ENCODE measurements at regions not wholly inside any gene's neighbourhood (a gene's known extent, or its start where the extent isn't known, plus 50 kb on each side); places are given as distances from the start of the nearest gene placed in this dataset.

DNA sequence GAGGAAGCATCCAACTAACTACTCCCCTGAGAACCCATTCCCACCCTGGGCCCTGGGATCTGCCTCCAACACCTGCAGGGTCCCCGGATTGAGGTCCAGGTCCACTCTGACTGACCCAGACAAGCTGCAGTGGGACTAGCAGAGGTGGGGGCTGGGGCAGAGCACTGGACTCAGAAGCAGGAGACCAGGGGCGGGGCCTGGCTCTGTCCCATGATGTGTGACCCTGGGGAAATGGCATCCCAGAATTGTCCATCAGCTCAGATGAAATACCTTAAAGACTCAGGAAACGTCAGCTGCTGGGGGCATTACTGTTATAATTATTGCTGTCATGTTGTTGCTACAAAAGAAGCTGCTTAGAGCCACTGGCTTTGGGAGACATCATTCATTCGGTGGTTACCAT lies 202.4 kb downstream of the C9orf50 start:
- DNase-seq (ENCODE audit: low spot score) = no peak
- H3K27ac ChIP-seq = peak overlapping the region; percentile 99
- TF ChIP-seq, protein P1, sequence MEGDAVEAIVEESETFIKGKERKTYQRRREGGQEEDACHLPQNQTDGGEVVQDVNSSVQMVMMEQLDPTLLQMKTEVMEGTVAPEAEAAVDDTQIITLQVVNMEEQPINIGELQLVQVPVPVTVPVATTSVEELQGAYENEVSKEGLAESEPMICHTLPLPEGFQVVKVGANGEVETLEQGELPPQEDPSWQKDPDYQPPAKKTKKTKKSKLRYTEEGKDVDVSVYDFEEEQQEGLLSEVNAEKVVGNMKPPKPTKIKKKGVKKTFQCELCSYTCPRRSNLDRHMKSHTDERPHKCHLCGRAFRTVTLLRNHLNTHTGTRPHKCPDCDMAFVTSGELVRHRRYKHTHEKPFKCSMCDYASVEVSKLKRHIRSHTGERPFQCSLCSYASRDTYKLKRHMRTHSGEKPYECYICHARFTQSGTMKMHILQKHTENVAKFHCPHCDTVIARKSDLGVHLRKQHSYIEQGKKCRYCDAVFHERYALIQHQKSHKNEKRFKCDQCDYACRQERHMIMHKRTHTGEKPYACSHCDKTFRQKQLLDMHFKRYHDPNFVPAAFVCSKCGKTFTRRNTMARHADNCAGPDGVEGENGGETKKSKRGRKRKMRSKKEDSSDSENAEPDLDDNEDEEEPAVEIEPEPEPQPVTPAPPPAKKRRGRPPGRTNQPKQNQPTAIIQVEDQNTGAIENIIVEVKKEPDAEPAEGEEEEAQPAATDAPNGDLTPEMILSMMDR (conservative IDR thresholded peaks at IDR 0.05; ENCODE audit: low read depth) = no peak
- CTCF ChIA-PET = no interaction called here
- POLR2A ChIA-PET (ENCODE audit: low non-redundant PET) = no interaction called here

DNA sequence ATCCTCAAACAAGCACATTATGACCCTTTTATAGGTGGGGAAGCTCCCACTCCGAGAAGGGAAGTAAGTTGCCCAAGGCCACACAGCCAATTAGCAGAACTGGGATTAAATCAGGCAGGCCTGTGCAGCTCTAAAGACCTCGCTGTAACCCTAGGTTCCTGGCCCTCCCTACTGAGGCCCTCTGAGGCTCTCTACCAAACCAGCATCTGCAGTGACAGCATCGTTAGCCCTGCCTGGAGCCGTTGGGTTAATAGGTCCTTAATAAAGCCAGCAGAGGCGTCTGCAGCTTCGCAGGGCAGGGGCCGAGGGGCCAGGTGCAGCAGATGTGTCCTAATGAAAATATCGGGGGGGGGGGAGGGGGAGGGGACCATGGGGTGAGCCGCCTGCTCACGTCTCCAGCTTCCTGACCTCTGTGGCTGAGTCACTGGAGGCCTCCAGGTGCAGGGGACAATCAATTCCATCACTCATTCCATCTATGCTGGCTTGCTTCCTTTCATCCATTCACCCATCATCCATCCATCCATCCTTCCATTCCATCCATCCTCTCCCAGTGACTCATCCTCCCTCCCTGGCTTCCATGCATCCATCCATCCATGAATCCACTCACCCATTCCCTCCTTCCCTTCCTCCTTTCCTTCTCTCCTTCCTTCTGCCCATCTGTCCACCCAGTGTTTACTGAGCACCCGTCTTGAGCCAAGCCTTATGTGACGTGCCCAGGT lies 203.9 kb downstream of the C9orf50 start:
- ChIA-PET POLR2A (ENCODE audit: low non-redundant PET) (no interaction called here), CTCF (interaction anchor here (1.0 kb wide), 1 partner anchor 20 kb away, joined by 3 read pairs; no protein-coding TSS in a partner anchor)
- TF ChIP-seq, protein P1 (conservative IDR thresholded peaks at IDR 0.05; ENCODE audit: low read depth) = no peak
- H3K27ac ChIP-seq = peak overlapping the region; percentile 99
- DNase-seq (ENCODE audit: low spot score) = no peak

DNA sequence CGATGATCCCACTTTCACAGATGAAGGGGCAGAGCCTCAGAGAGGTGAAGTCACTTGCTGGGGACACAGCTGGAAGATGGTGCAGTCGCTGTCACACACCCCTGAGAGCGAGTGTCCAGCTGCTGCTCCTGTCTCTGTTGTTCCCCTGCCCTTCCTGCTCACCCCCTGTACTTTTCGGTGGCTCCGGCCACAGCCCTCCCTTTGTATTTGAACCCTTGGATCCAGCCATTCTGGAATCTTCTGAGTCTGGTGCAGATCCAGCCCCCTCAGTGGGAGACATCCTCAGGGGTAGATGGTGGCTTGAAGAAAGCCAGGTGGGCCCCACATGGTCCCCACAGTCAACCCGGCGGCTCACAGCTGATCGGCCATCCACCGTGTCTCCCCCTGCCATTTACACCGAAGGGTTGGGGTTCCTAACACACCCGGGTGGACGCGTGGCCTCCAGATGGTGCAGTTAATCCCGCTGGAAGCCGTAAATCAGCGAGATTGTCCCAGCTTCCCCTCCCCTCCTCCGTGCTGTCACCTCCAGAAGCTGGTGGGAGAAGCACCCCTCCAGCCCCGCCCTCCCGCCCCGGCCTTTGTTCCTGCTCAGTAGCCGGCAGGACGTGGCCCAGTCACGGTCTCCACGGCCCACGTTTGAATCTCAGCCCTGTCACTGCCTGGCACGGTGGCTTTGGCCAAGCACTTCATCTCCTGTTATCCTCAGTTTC lies 204.8 kb downstream of the C9orf50 start:
- CTCF ChIA-PET = interaction anchor here (1.0 kb wide), 1 partner anchor 21 kb away, joined by 3 read pairs; no protein-coding TSS in a partner anchor
- DNase-seq (ENCODE audit: low spot score) = no peak
- POLR2A ChIA-PET (ENCODE audit: low non-redundant PET) = no interaction called here
- TF ChIP-seq, protein P1 (conservative IDR thresholded peaks at IDR 0.05; ENCODE audit: low read depth) = no peak
- peak overlapping the region; percentile 99 for H3K27ac ChIP-seq

DNA sequence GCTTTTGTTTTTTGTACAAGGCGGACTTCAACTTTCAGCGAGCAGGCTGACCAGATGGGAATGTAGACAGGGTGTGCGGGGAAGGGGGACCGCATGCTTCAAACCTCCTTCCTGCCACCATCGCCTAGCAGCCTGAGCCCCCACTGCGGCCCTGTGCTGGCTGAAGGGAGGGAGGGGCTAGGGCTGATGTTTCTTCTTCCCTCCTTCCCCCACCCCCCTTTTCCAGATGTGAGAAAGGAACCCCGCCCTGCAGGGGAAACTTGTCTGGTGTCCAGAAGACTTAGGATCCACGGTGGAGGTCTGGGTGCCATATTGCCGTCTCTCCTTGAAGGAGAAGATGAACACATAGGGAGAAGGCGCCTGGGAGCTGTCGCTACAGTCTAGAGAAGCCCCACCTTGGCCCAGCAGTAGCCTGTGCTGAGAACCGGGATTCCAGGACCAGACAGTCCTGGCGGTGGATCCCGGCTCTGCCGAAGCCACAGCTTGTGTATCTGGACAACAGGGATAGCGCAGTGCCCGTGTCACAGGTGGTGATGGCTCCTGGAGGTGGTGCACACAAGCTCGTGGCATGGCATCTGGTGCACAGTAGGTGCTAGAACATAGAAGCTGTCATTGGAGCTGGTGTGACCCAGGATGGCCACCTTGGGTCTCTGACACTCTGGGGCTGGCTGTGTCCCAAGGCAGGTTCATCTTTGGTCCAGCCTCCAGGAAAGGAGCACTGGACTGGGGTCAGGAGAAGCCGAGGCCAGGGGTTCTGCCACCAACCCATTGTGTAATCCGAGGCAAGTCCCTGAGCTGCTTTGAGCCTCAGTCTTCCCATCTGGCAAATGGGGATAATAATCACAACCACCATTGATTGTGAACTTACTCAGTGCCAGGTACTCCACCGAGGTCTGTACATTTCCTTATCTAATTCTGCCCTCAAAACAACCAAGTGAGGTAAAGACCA lies 205.6 kb downstream of the C9orf50 start:
- TF ChIP-seq, protein P1 (conservative IDR thresholded peaks at IDR 0.05; ENCODE audit: low read depth) = no peak
- ChIA-PET CTCF (interaction anchor here (1.0 kb wide), 1 partner anchor 22 kb away, joined by 3 read pairs; no protein-coding TSS in a partner anchor), POLR2A (ENCODE audit: low non-redundant PET) (no interaction called here)
- DNase-seq (ENCODE audit: low spot score) = no peak
- peak overlapping the region; percentile 99 for H3K27ac ChIP-seq

DNA sequence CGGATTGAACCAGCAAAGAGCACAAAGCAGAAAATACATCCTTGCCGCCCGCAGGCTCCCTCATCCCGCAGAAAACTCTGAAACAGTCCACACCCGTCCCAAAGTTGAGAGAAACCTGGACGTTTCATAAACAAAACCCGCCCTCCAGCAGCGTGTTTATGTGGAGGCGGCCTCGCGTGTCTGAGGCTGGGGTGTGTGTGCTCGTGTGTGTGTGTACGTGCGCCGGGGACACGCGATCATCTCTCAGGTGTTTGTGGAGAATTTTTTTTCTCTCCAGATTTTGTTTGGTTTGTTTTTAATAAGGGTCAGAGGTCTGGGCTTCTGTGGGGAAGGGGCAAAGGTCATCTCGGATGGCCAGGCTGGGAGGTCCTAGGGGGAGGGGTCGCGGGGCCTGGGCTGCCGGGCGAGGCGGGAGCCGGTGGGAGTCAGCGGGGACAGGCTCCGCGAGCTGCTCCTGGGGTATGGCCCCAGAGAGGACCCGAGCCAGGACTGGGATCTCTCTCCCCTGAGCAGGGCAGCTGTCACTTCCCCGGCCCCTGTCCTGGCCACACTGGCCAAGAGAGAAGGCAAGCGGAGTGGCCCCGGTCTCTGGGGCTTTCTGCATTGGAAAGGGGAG lies 206.4 kb downstream of the C9orf50 start:
- peak overlapping the region; percentile 99 for H3K27ac ChIP-seq
- TF ChIP-seq, protein P1 (conservative IDR thresholded peaks at IDR 0.05; ENCODE audit: low read depth) = no peak
- CTCF ChIA-PET = no interaction called here
- no peak for DNase-seq (ENCODE audit: low spot score)
- POLR2A ChIA-PET (ENCODE audit: low non-redundant PET) = no interaction called here
